ENCODE measurements at regions not wholly inside any gene's neighbourhood (a gene's known extent, or its start where the extent isn't known, plus 50 kb on each side); places are given as distances from the start of the nearest gene placed in this dataset.
"Not testable (repeated sequence)": the region's sequence is repeated elsewhere in the genome, so short reads cannot be mapped to it uniquely, and the experiment has no call there.

DNA sequence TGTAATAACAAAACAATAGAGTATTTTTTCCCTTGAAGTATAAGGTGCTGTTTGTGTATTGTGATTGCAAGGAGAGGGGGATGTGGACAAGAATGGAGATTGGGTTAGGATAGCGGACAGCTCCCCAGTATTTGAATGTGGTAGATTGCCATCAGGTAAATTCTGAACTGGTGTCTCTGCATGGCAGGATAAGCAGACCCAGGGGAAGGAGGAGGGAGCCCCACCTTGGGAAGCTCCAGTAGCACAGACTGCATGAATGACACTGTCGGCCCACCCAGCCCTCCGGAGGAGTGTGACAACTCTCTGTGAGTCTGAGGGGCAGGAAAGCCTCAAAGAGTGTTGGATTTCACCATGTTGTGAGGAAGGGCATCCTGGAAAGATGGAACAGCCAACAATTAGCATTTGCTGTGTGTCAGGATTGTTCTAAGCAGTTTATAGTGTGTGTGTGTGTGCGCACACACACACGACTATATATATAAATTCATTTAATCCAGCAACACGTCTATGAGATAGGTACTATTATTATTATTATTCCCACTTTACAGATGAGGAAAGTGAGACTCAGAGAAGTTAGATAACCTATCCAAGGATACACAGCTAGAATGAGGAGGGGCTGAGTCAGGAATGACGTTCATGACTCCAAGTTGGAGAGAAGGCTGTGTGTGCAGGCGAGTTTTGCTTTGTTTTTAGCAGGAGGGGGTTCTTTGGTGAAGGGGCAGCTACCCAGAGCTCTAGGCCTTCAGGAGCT lies 63.4 kb upstream of the LCTL start:
- intact Hi-C loops (cut with micrococcal nuclease), result no loop called here

DNA sequence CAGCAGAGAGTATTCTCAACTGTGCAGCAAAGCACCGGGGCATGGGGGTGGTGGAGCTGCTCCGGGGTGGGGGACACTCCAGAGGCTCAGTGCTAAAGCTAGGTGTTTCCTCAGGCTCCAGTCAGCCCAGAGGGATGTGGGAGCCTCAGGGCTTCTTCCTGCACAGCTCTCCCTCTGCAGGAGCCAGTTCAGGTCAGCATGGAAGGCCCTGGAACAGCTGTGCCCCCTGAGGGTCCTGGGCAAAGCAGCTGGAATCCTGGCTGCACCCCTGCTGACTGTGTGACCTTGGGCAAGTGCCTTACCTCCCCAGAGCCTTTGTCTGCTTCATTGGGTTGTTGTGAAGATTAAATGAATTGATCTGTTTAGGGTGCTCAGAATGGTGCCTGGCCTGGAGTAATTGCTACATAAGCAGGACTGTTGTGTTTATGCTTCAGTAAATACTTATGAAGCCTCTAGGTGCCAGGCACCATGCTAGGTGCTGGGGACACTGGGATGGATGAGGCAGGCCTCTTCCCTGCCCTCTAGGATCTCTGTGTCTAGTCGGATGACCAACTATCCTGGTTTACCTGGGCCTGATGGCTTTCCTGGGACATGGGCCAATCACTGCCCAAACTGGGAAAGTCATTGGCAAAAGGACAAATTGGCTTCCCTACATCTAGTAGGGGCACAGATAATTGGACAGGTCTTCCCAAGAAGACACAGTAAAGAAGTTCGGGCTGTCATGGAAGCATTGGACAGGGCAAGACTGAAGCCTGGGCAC lies 64.2 kb upstream of the LCTL start:
- CTCF ChIA-PET, result interaction anchor here (2.6 kb wide), 1 partner anchor 11 kb away, joined by 13 read pairs; no protein-coding TSS in a partner anchor
- Mint-ChIP-seq H3K36me3 (no peaks in the 10 kb centered on the region), H3K4me3 (no peak overlapping the region), H3K27me3 (no peaks in the 10 kb centered on the region), H3K4me1 (ENCODE audit: low read depth) (no peaks in the 10 kb centered on the region), H3K27ac (no peak overlapping the region), H3K9me3 (no peaks in the 10 kb centered on the region)
- intact Hi-C loops (cut with micrococcal nuclease), result no loop called here
- DNase-seq, result no peak
- POLR2A ChIA-PET, result no interaction called here

More for the DNA sequence above, 63.4 kb upstream of the LCTL start:
- Mint-ChIP-seq H3K9me3 (no peaks in the 10 kb centered on the region), H3K27me3 (no peaks in the 10 kb centered on the region), H3K4me3 (no peak overlapping the region), H3K27ac (no peak overlapping the region), H3K4me1 (ENCODE audit: low read depth) (no peaks in the 10 kb centered on the region), H3K36me3 (no peaks in the 10 kb centered on the region)
- ChIA-PET CTCF (interaction anchor here (2.6 kb wide), 1 partner anchor 10 kb away, joined by 13 read pairs; no protein-coding TSS in a partner anchor), POLR2A (no interaction called here)
- DNase-seq, result no peak

DNA sequence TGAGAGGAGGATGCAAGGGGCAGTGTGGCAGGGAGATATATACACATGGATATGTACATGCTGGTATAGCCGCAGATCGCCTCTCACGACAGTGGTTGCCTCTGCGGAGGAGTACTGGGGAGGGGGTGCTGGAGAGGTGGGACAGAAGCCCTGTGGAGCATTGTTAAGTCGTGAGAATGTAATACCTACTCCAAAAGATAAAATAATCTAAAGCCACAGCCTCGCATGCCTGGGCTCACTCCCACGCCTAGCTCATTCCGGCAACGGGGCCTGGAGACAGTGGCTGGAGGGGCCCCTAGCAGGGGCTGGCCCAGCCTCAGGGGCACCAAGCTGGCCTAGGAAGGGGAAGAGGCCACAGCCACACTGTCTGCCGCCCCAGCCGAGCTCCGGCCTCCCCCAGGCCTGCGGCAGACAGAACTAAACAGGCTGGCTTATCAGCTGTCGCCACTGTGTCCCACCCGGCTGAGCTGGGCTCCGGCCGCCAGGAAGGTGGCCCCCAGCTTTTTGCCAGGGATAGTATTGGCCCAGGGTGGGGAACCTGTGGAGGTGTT lies 65.1 kb upstream of the LCTL start:
- DNase-seq, result no peak
- H3K36me3 Mint-ChIP-seq, result no peaks in the 10 kb centered on the region
- ChIA-PET CTCF (interaction anchor here (2.6 kb wide), 1 partner anchor 12 kb away, joined by 13 read pairs; no protein-coding TSS in a partner anchor), POLR2A (no interaction called here)
- intact Hi-C loops (cut with micrococcal nuclease), result no loop called here
- no peaks in the 10 kb centered on the region for H3K4me1 Mint-ChIP-seq (ENCODE audit: low read depth)
- no peak overlapping the region for H3K27ac Mint-ChIP-seq
- H3K4me3 Mint-ChIP-seq, result no peak overlapping the region
- H3K27me3 Mint-ChIP-seq, result no peaks in the 10 kb centered on the region
- no peaks in the 10 kb centered on the region for H3K9me3 Mint-ChIP-seq

DNA sequence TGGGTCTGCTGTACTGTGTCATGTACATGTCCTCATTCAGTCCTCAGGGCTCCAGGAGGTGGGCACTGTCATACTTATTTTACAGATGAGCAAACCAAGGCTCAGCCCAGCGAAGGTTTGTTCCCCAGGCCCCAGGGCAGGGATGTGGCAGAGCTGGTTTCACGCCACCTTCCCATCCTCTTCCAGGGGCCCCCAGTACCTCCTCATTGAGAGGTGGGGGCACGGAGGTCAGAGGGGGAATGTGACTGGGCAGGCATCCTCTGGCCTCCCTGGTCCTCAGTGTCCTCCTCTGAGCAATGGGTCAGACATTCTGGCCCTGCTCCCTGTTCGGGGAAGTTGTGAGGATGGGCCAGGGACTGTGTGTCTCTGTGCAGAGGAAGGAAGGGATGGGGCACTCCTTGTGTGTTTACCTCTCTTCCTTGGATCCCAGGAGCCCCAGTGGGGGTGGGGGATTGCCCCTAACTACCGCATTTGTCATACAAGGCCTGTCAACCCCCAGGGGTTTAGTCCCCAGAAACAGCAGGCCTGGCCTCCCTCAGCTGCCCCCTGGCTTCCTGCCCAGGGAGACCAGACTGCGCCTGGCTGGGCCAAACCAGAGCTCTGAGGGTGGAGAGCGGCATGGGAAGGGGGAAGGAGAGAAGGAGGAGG lies 65.9 kb upstream of the LCTL start:
- no peak overlapping the region for H3K27ac Mint-ChIP-seq
- no peak for DNase-seq
- H3K36me3 Mint-ChIP-seq, result no peaks in the 10 kb centered on the region
- ChIA-PET POLR2A (no interaction called here), CTCF (no interaction called here)
- intact Hi-C loops (cut with micrococcal nuclease), result no loop called here
- H3K9me3 Mint-ChIP-seq, result no peaks in the 10 kb centered on the region
- no peak overlapping the region for H3K4me3 Mint-ChIP-seq
- H3K4me1 Mint-ChIP-seq (ENCODE audit: low read depth), result no peaks in the 10 kb centered on the region
- no peaks in the 10 kb centered on the region for H3K27me3 Mint-ChIP-seq

DNA sequence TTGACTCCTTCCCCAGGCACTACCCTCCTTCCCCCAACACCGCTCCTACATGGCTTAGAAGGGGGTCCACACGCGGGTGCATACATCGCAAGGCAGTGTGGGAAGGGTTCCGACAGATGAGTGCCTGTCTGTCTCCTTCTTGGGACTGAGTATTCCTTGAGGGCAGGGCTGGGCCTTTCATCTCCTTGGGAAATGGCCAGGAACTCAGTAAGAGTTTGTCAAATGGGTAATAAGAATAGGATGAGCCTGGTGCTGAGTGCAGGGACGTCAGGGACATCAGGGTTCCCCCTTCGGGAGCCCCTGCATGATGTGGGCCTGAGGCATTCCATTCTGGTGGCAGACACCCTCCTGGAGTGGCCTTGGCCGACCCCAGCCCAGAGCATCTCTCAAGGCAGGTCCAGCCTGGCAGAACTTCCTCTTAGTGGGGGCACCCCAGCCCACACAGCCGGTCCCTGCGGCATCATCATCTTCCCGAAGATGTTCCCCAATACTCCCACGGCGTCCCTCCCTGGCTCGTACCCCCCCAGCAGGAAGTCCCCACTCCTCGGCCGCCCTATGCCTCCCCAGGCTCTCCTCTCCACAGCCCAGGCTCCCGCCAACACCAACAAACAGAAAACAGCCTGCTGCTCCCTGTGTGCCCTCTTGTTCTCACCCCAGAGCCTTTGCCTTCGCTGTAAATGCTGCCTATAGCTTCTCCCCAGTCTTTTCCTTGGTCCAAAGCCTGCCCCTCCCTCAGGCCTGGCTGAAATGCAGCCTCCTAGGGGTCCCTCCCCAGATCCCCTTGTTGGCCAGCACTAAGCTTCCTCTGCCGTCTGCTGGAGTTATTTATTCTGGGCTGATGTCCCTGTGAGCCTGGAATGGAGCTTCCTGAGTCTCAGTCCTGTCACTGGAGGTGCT lies 67.5 kb upstream of the LCTL start:
- intact Hi-C loops (cut with micrococcal nuclease), result no loop called here
- no peaks in the 10 kb centered on the region for H3K9me3 Mint-ChIP-seq
- H3K4me3 Mint-ChIP-seq, result no peak overlapping the region
- H3K27me3 Mint-ChIP-seq, result no peaks in the 10 kb centered on the region
- no peak overlapping the region for H3K27ac Mint-ChIP-seq
- DNase-seq, result no peak
- ChIA-PET POLR2A (no interaction called here), CTCF (interaction anchor here (0.9 kb wide), 1 partner anchor 14 kb away, joined by 4 read pairs; no protein-coding TSS in a partner anchor)
- H3K36me3 Mint-ChIP-seq, result no peaks in the 10 kb centered on the region
- peaks cover 5% of the 10 kb centered on the region for H3K4me1 Mint-ChIP-seq (ENCODE audit: low read depth)

DNA sequence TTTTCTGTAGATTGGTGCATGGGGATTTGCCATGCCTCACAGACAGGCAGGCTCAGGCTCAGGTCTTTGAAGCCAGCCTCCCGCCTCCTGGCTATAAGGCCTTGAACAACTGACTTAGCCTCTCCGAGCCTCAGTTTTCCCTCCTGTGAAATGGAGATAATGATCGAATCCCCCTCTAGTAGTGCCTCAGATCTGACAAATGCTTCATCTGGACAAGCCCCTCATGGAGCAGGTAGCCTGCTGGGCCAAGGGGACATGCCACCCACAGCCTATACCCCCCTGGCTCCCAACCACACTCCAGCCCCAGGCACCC lies 68.1 kb upstream of the LCTL start:
- intact Hi-C loops (cut with micrococcal nuclease), result no loop called here
- ChIA-PET POLR2A (no interaction called here), CTCF (no interaction called here)
- Mint-ChIP-seq H3K4me1 (ENCODE audit: low read depth) (peaks cover 10% of the 10 kb centered on the region), H3K4me3 (no peak overlapping the region), H3K27ac (no peak overlapping the region), H3K36me3 (no peaks in the 10 kb centered on the region), H3K9me3 (no peaks in the 10 kb centered on the region), H3K27me3 (no peaks in the 10 kb centered on the region)
- no peak for DNase-seq

DNA sequence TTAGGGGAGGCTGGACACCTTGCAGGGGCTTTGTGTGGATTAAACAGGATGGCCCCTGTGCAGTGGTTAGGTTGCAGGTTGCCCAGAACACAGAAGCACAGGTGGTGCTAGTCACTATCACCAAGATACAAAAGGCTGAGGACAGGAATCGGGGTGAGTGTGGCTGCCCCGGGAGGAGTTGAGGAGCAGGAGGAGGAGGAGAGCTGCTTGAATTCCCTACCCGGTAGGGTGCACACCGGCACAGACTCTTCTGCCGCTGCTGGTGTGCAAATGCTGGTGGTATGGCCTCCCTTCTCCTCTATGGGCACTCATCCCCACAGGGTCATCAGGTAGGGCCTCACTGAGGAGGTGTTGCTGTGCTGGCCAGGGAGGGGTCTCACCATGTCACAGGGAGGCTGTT lies 67.5 kb upstream of the SMAD6 start:
- no peak for DNase-seq
- Mint-ChIP-seq H3K4me3 (no peak overlapping the region), H3K4me1 (ENCODE audit: low read depth) (peaks cover 10% of the 10 kb centered on the region), H3K27me3 (no peaks in the 10 kb centered on the region), H3K27ac (no peak overlapping the region), H3K36me3 (no peaks in the 10 kb centered on the region), H3K9me3 (no peaks in the 10 kb centered on the region)
- CTCF ChIA-PET, result interaction anchor here (1.6 kb wide), 1 partner anchor 217 kb away, joined by 5 read pairs; no protein-coding TSS in a partner anchor
- POLR2A ChIA-PET, result no interaction called here
- intact Hi-C loops (cut with micrococcal nuclease), result no loop called here

DNA sequence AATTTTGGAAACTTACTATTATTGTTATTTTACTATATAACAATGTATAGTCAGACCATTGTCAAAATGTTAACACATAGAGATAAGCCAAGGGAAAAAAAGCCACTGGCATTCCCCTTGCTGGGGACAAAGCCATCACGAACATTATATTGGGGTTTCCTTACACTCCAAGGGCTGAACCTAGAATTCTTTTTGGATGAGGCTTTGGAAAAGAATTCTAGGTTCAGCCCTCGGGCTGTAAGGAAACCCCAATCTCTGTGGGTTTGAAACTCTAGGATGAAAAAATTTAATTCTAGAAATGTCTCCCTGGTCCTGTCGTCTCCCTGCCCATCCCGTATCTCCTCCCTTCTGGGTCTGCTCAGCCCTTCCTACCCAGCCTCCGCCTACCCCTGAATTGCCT lies 67.0 kb upstream of the SMAD6 start:
- no peak overlapping the region for H3K27ac Mint-ChIP-seq
- H3K9me3 Mint-ChIP-seq, result no peaks in the 10 kb centered on the region
- intact Hi-C loops (cut with micrococcal nuclease), result no loop called here
- H3K36me3 Mint-ChIP-seq, result no peaks in the 10 kb centered on the region
- no peak for DNase-seq
- ChIA-PET POLR2A (no interaction called here), CTCF (interaction anchor here (1.6 kb wide), 1 partner anchor 217 kb away, joined by 5 read pairs; no protein-coding TSS in a partner anchor)
- peaks cover 10% of the 10 kb centered on the region for H3K4me1 Mint-ChIP-seq (ENCODE audit: low read depth)
- no peak overlapping the region for H3K4me3 Mint-ChIP-seq
- H3K27me3 Mint-ChIP-seq, result no peaks in the 10 kb centered on the region

DNA sequence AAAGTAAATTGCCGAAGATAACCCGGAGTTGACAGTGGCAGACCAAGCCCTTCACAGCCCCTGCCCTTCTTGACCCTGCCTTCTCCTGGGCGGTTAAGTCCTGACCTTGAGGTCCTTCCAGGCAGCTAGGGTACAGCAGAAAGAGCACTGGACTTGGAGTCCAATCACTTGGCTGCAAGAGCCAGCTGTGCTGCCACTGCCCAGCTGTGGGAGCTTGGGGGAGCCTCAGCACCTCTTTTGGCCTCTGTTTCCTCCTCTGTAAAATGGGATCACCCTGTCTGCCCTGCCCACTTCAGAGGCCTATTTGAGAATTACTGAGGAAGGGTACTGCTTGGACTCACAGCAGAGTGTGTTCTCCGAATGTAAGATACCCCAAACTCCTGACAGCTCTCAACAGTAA lies 66.2 kb upstream of the SMAD6 start:
- ChIA-PET POLR2A (no interaction called here), CTCF (interaction anchor here (1.6 to 3.1 kb wide), 2 partner anchors 216 kb away, joined by 5 to 10 read pairs; no protein-coding TSS in a partner anchor)
- Mint-ChIP-seq H3K36me3 (no peaks in the 10 kb centered on the region), H3K9me3 (no peaks in the 10 kb centered on the region), H3K4me1 (ENCODE audit: low read depth) (peaks cover 10% of the 10 kb centered on the region), H3K4me3 (no peak overlapping the region), H3K27me3 (no peaks in the 10 kb centered on the region), H3K27ac (no peak overlapping the region)
- no peak for DNase-seq
- intact Hi-C loops (cut with micrococcal nuclease), result no loop called here

DNA sequence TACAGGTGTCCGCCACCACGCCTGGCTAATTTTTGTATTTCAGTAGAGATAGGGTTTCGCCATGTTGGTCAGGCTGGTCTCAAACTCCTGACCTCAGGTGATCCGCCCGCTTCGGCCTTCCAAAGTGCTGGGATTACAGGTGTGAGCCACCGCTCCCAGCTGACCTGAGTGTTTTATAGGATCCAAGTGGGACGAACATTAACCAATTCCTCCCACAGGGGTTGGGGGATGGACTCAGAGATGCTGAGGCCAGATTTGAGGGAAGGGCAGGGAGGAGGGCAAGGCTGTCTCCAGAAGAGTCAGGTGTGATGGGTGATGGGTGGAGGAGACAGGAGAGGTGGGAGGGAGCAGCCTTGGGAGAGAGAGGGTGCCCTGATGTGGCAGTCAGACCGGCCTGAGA lies 65.0 kb upstream of the SMAD6 start:
- H3K36me3 Mint-ChIP-seq; H3K4me3 Mint-ChIP-seq; DNase-seq; H3K27me3 Mint-ChIP-seq; H3K27ac Mint-ChIP-seq; POLR2A ChIA-PET; H3K4me1 Mint-ChIP-seq (ENCODE audit: low read depth); intact Hi-C loops (cut with micrococcal nuclease); H3K9me3 Mint-ChIP-seq: not testable (repeated sequence)
- CTCF ChIA-PET, result interaction anchor here (3.1 kb wide), 1 partner anchor 214 kb away, joined by 10 read pairs; no protein-coding TSS in a partner anchor

DNA sequence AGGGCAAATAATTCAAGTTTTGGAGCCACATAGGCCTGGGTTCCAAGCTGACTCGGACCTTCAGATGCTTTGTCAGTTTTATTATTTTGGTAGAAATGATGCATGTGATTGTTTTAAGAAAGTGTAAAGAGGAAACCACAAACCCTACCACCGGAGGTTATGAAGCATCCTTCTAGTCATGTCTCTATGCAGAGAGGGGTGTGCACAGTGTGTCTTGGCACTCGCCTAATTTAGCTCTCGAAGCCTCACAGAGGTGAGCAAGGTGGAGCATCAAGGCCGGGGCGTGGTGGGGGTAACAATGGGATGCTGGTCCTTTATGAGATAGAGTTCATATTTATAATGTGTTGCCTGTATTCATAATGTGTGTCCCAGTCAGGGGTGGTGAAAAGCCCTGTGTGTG lies 63.7 kb upstream of the SMAD6 start:
- POLR2A ChIA-PET, result no interaction called here
- Mint-ChIP-seq H3K27ac (no peak overlapping the region), H3K9me3 (no peaks in the 10 kb centered on the region), H3K27me3 (no peaks in the 10 kb centered on the region), H3K4me1 (ENCODE audit: low read depth) (peaks cover 10% of the 10 kb centered on the region), H3K36me3 (no peaks in the 10 kb centered on the region), H3K4me3 (no peak overlapping the region)
- CTCF ChIA-PET, result interaction anchor here (0.6 to 3.1 kb wide), 4 partner anchors 19 to 272 kb away, joined by 3 to 10 read pairs (median 6); no protein-coding TSS in a partner anchor
- peak; percentile 42 for DNase-seq
- intact Hi-C loops (cut with micrococcal nuclease), result no loop called here

Data from activated CD4-positive, alpha-beta memory T cell treated with anti-CD3 and anti-CD28 coated beads for 36 hours (primary cell).